Neural crest cell (in vitro differentiated cells): ENCODE measurements at regions not wholly inside any gene's neighbourhood (a gene's known extent, or its start where the extent isn't known, plus 50 kb on each side); places are given as distances from the start of the nearest gene placed in this dataset.
"Not testable (repeated sequence)": the region's sequence is repeated elsewhere in the genome, so short reads cannot be mapped to it uniquely, and the experiment has no call there.

Source experiments
- DNase-seq: peaks from one replicate; pipeline ENCODE4 v3.0.0; 2021; ENCODE audit warnings: low read depth, mixed read lengths, low spot score
- H3K27ac Mint-ChIP-seq: one replicate; pipeline ENCODE4 v1.8.0; 2021; ENCODE audit warnings: mild to moderate bottlenecking, mixed read lengths; ENCODE audit not compliant: unreplicated experiment
- H3K27me3 Mint-ChIP-seq: 2 replicates; pipeline ENCODE4 v1.8.0; 2021; ENCODE audit warnings: low read depth, mild to moderate bottlenecking, mixed read lengths
- H3K36me3 Mint-ChIP-seq: 2 replicates; pipeline ENCODE4 v1.8.0; 2021; ENCODE audit warnings: low read depth, mild to moderate bottlenecking, mixed read lengths
- H3K4me1 Mint-ChIP-seq: 2 replicates; pipeline ENCODE4 v1.8.0; 2021; ENCODE audit warnings: mixed read lengths
- H3K4me3 Mint-ChIP-seq: one replicate; pipeline ENCODE4 v1.8.0; 2021; ENCODE audit warnings: mild to moderate bottlenecking, mixed read lengths
- H3K9me3 Mint-ChIP-seq: 2 replicates; pipeline ENCODE4 v1.8.0; 2021; ENCODE audit warnings: mixed read lengths
- CTCF ChIP-seq: fragments of 200-600 bp; sonication (generic); conservative IDR thresholded peaks from 2 replicates; pipeline ENCODE4 v1.5.0; 2021; ENCODE audit warnings: antibody characterized with exemption, mild to moderate bottlenecking

- TF ChIP-seq CTCF = no peak
- H3K27ac Mint-ChIP-seq = no peak overlapping the region
- H3K36me3 Mint-ChIP-seq = no peaks in the 10 kb centered on the region
- H3K9me3 Mint-ChIP-seq = peaks cover 4% of the 10 kb centered on the region
- H3K27me3 Mint-ChIP-seq = no peaks in the 10 kb centered on the region
- DNase-seq = no peak
- no peaks in the 10 kb centered on the region for H3K4me1 Mint-ChIP-seq
- no peak overlapping the region for H3K4me3 Mint-ChIP-seq
Measured at GRCh38 chr4:117574085-117574484, 460.2 kb upstream of the NDST3 start.

- Mint-ChIP-seq H3K4me3 (no peak overlapping the region), H3K4me1 (no peaks in the 10 kb centered on the region), H3K9me3 (peaks cover 4% of the 10 kb centered on the region), H3K27ac (no peak overlapping the region), H3K27me3 (no peaks in the 10 kb centered on the region), H3K36me3 (no peaks in the 10 kb centered on the region)
- TF ChIP-seq CTCF = no peak
- DNase-seq = no peak
Measured at GRCh38 chr4:117575850-117576249, 458.4 kb upstream of the NDST3 start.

- no peak for DNase-seq
- Mint-ChIP-seq H3K27me3 (no peaks in the 10 kb centered on the region), H3K9me3 (peaks cover 4% of the 10 kb centered on the region), H3K36me3 (no peaks in the 10 kb centered on the region), H3K4me3 (no peak overlapping the region), H3K4me1 (no peaks in the 10 kb centered on the region), H3K27ac (no peak overlapping the region)
- TF ChIP-seq CTCF = no peak
Measured at GRCh38 chr4:117577686-117578311, 456.5 kb upstream of the NDST3 start.

- Mint-ChIP-seq H3K36me3 (no peaks in the 10 kb centered on the region), H3K27me3 (no peaks in the 10 kb centered on the region), H3K27ac (no peak overlapping the region), H3K9me3 (no peaks in the 10 kb centered on the region), H3K4me1 (no peaks in the 10 kb centered on the region), H3K4me3 (no peak overlapping the region)
- DNase-seq = no peak
- TF ChIP-seq CTCF = no peak
Measured at GRCh38 chr4:117588771-117589170, 445.5 kb upstream of the NDST3 start.

GRCh38 chr4:117596917-117597480 is 437.3 kb upstream of the NDST3 start:
- Mint-ChIP-seq H3K36me3 (no peaks in the 10 kb centered on the region), H3K4me3 (no peak overlapping the region), H3K4me1 (no peaks in the 10 kb centered on the region), H3K9me3 (no peaks in the 10 kb centered on the region), H3K27ac (no peak overlapping the region), H3K27me3 (no peaks in the 10 kb centered on the region)
- DNase-seq = no peak
- TF ChIP-seq CTCF = no peak

GRCh38 chr4:117599393-117599792 is 434.9 kb upstream of the NDST3 start:
- not testable (repeated sequence) for H3K27me3 Mint-ChIP-seq, H3K36me3 Mint-ChIP-seq, DNase-seq, H3K27ac Mint-ChIP-seq, H3K4me3 Mint-ChIP-seq, H3K9me3 Mint-ChIP-seq, H3K4me1 Mint-ChIP-seq

GRCh38 chr4:117600936-117601335 is 433.4 kb upstream of the NDST3 start:
- not testable (repeated sequence) for H3K4me3 Mint-ChIP-seq, H3K27ac Mint-ChIP-seq, DNase-seq

More at GRCh38 chr4:117600936-117601335, 433.4 kb upstream of the NDST3 start:
- not testable (repeated sequence) for H3K4me1 Mint-ChIP-seq, H3K36me3 Mint-ChIP-seq, H3K9me3 Mint-ChIP-seq, H3K27me3 Mint-ChIP-seq
